CD4-positive, alpha-beta T cell (primary cell): ENCODE measurements at regions not wholly inside any gene's neighbourhood (a gene's known extent, or its start where the extent isn't known, plus 50 kb on each side); places are given as distances from the start of the nearest gene placed in this dataset.

Source experiments
- ATAC-seq: fragments of 200-7000 bp; cut with Tn5 transposase; one replicate; pipeline ENCODE4 v1.10.0; 2022; ENCODE audit warnings: mild to moderate bottlenecking; ENCODE audit not compliant: poor library complexity
- CTCF ChIA-PET: fragments of 350-600 bp; sonication (Branson Sonifier 250); formaldehyde crosslinking; loops from one replicate; lab custom pipeline; 2021; ENCODE audit warnings: antibody characterized with exemption, inconsistent platforms; lab: Charles Lee
- POLR2A ChIA-PET: fragments of 350-600 bp; sonication (Branson Sonifier 250); formaldehyde crosslinking; loops from one replicate; lab custom pipeline; 2021; ENCODE audit warnings: antibody characterized with exemption, inconsistent platforms; lab: Charles Lee
- DNase-seq, 14 experiments: peaks; one replicate each; pipeline ENCODE4 v3.0.0-alpha.2; 2013 to 2020; ENCODE audit warnings: mixed read lengths in 2 of 14
- H3K27ac ChIP-seq, 2 donors: one replicate each; pipeline versions ENCODE4 v1.5.1 to v1.7.0; 2013; ENCODE audit warnings: low read length in 2 of 2, low read depth in 1 of 2, mild to moderate bottlenecking in 1 of 2
- H3K27me3 ChIP-seq, 2 experiments: 1 replicate in 1 of 2; 2 replicates in 1 of 2; pipeline versions ENCODE4 v1.6.1 to v1.7.0; 2013; ENCODE audit warnings: low read length in 2 of 2, control low read depth in 1 of 2, mild to moderate bottlenecking in 1 of 2, moderate library complexity in 1 of 2; ENCODE audit not compliant: insufficient read depth in 2 of 2, control insufficient read depth in 1 of 2
- H3K36me3 ChIP-seq: one replicate; pipeline ENCODE4 v1.6.1; 2013; ENCODE audit warnings: low read length, control low read depth; ENCODE audit not compliant: insufficient read depth
- H3K4me1 ChIP-seq: one replicate; pipeline ENCODE4 v1.6.1; 2013; ENCODE audit warnings: low read length, control low read depth; ENCODE audit not compliant: insufficient read depth
- H3K4me3 ChIP-seq: one replicate; pipeline ENCODE4 v1.5.1; 2013; ENCODE audit warnings: mild to moderate bottlenecking, low read length, moderate library complexity
- H3K9me3 ChIP-seq, 2 experiments: 1 replicate in 1 of 2; 2 replicates in 1 of 2; pipeline versions ENCODE4 v1.6.1 to v1.7.0; 2013; ENCODE audit warnings: low read length in 2 of 2, mild to moderate bottlenecking in 2 of 2, control low read depth in 1 of 2, moderate library complexity in 1 of 2; ENCODE audit not compliant: control insufficient read depth in 1 of 2, insufficient read depth in 1 of 2
- H3K27ac Mint-ChIP-seq: one replicate; pipeline ENCODE4 v1.8.0; 2020; ENCODE audit warnings: mixed read lengths
- H3K27me3 Mint-ChIP-seq: one replicate; pipeline ENCODE4 v1.8.0; 2021; ENCODE audit warnings: mixed read lengths
- H3K36me3 Mint-ChIP-seq: one replicate; pipeline ENCODE4 v1.8.0; 2021; ENCODE audit warnings: low read depth, mixed read lengths
- H3K4me1 Mint-ChIP-seq: one replicate; pipeline ENCODE4 v1.8.0; 2021; ENCODE audit warnings: low read depth, mixed read lengths
- H3K4me3 Mint-ChIP-seq: one replicate; pipeline ENCODE4 v1.8.0; 2020; ENCODE audit warnings: mild to moderate bottlenecking, mixed read lengths
- H3K9me3 Mint-ChIP-seq: one replicate; pipeline ENCODE4 v1.8.0; 2020; ENCODE audit warnings: mixed read lengths
- CTCF ChIP-seq: fragments of 200-600 bp; IDR thresholded peaks from one replicate; pipeline ENCODE4 v1.8.0; 2022; ENCODE audit warnings: antibody characterized with exemption, mild to moderate bottlenecking
- intact Hi-C, 2 experiments: fragments of 100-400 bp; cut with DNase I in 1 of 2; cut with micrococcal nuclease in 1 of 2; formaldehyde crosslinking; loops; one replicate each; pipeline versions ENCODE4 v1.15.1 to v1.9.0; 2023 to 2025; cut with DNase I, micrococcal nuclease

GRCh38 chr11:103807806-103808205, 228.6 kb upstream of the DDI1 start:
- Mint-ChIP-seq H3K9me3 (no peaks in the 10 kb centered on the region), H3K27me3 (no peaks in the 10 kb centered on the region), H3K4me3 (no peak overlapping the region), H3K27ac (no peak overlapping the region), H3K4me1 (no peaks in the 10 kb centered on the region), H3K36me3 (no peaks in the 10 kb centered on the region)
- intact Hi-C loops: no loop called here
- Histone ChIP-seq H3K27ac (no peak overlapping the region), H3K4me1 (no peaks in the 10 kb centered on the region), H3K9me3 (no peaks in the 10 kb centered on the region), H3K4me3 (no peak overlapping the region), H3K27me3 (no peaks in the 10 kb centered on the region), H3K36me3 (no peaks in the 10 kb centered on the region)
- POLR2A ChIA-PET: no interaction called here
- ATAC-seq (no peak), DNase-seq (no peak)
- TF ChIP-seq CTCF: no peak
- CTCF ChIA-PET: no interaction called here

- intact Hi-C loops: no loop called here
- no peak for TF ChIP-seq CTCF
- no peak for ATAC-seq
- Mint-ChIP-seq H3K9me3 (no peaks in the 10 kb centered on the region), H3K4me3 (no peak overlapping the region), H3K36me3 (no peaks in the 10 kb centered on the region), H3K4me1 (no peaks in the 10 kb centered on the region), H3K27ac (no peak overlapping the region), H3K27me3 (no peaks in the 10 kb centered on the region)
- CTCF ChIA-PET: no interaction called here
- no peaks in the 10 kb centered on the region for H3K36me3 ChIP-seq
- no peaks in the 10 kb centered on the region for H3K27me3 ChIP-seq
- H3K27ac ChIP-seq: no peak overlapping the region
- H3K4me1 ChIP-seq: no peaks in the 10 kb centered on the region
- no peak for DNase-seq
- H3K4me3 ChIP-seq: no peak overlapping the region
- no peaks in the 10 kb centered on the region for H3K9me3 ChIP-seq
- POLR2A ChIA-PET: no interaction called here
Measured at GRCh38 chr11:103808252-103808651, 228.2 kb upstream of the DDI1 start.

GRCh38 chr11:103811870-103812455, 224.5 kb upstream of the DDI1 start:
- H3K4me3 ChIP-seq: no peak overlapping the region
- H3K9me3 ChIP-seq: no peaks in the 10 kb centered on the region
- Mint-ChIP-seq H3K27me3 (no peaks in the 10 kb centered on the region), H3K9me3 (no peaks in the 10 kb centered on the region), H3K4me1 (no peaks in the 10 kb centered on the region), H3K4me3 (no peak overlapping the region), H3K36me3 (no peaks in the 10 kb centered on the region), H3K27ac (no peak overlapping the region)
- POLR2A ChIA-PET: no interaction called here
- no peaks in the 10 kb centered on the region for H3K4me1 ChIP-seq
- intact Hi-C loops: loop anchor here in 1 of 2 experiments (10.0 kb wide), 1 partner anchor 117 kb away; no protein-coding TSS in a partner anchor
- no peak for ATAC-seq
- CTCF ChIA-PET: no interaction called here
- H3K36me3 ChIP-seq: no peaks in the 10 kb centered on the region
- no peak for TF ChIP-seq CTCF
- no peak overlapping the region for H3K27ac ChIP-seq
- no peak for DNase-seq
- no peaks in the 10 kb centered on the region for H3K27me3 ChIP-seq
